Retinal pigment epithelial cell (primary cell): ENCODE measurements at regions not wholly inside any gene's neighbourhood (a gene's known extent, or its start where the extent isn't known, plus 50 kb on each side); places are given as distances from the start of the nearest gene placed in this dataset.

Source experiments
- DNase-seq: peaks from one replicate; pipeline ENCODE4 v3.0.0-alpha.2; 2010; ENCODE audit warnings: low read depth
- H3K4me3 ChIP-seq: 2 replicates; pipeline ENCODE4 v1.5.1; 2011; ENCODE audit warnings: mild to moderate bottlenecking, low read length, control low read depth, moderate library complexity
- TF ChIP-seq, protein P1 (sequence below): conservative IDR thresholded peaks from 2 replicates; pipeline ENCODE4 v1.5.1; 2011; ENCODE audit warnings: low read depth, low read length, control low read depth, inconsistent platforms

- H3K4me3 ChIP-seq, result no peak overlapping the region
- TF ChIP-seq, protein P1, sequence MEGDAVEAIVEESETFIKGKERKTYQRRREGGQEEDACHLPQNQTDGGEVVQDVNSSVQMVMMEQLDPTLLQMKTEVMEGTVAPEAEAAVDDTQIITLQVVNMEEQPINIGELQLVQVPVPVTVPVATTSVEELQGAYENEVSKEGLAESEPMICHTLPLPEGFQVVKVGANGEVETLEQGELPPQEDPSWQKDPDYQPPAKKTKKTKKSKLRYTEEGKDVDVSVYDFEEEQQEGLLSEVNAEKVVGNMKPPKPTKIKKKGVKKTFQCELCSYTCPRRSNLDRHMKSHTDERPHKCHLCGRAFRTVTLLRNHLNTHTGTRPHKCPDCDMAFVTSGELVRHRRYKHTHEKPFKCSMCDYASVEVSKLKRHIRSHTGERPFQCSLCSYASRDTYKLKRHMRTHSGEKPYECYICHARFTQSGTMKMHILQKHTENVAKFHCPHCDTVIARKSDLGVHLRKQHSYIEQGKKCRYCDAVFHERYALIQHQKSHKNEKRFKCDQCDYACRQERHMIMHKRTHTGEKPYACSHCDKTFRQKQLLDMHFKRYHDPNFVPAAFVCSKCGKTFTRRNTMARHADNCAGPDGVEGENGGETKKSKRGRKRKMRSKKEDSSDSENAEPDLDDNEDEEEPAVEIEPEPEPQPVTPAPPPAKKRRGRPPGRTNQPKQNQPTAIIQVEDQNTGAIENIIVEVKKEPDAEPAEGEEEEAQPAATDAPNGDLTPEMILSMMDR, result no peak
- DNase-seq, result no peak
These were observed 520.1 kb upstream of the NBEA start for GRCh38 chr13:34421858-34422475.

- DNase-seq, result no peak
- H3K4me3 ChIP-seq, result no peak overlapping the region
- TF ChIP-seq, protein P1, result no peak
These were observed 519.1 kb upstream of the NBEA start for GRCh38 chr13:34422956-34423355.

GRCh38 chr13:34425327-34425949, 516.6 kb upstream of the NBEA start:
- no peak overlapping the region for H3K4me3 ChIP-seq
- TF ChIP-seq, protein P1, result no peak
- no peak for DNase-seq

DNA sequence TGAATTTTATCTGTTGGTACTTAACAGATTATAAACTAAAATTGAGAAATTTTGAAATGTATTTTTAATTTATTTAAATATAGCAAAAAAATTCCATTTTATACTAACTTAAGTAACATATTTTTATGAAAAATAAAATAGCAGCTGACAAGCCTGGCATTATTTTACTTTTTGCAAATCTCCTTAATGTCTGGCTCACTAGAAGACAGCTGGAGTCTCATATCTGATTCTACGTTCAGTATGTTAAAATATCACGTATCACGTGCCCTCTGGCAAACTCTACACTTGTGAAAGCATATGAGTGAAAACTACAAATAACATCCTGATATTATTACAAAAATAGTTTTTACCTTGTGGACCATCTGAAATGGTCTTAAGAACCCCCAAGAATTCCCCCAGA, 513.2 kb upstream of the NBEA start:
- H3K4me3 ChIP-seq, result no peak overlapping the region
- DNase-seq, result no peak
- TF ChIP-seq, protein P1, result no peak

DNA sequence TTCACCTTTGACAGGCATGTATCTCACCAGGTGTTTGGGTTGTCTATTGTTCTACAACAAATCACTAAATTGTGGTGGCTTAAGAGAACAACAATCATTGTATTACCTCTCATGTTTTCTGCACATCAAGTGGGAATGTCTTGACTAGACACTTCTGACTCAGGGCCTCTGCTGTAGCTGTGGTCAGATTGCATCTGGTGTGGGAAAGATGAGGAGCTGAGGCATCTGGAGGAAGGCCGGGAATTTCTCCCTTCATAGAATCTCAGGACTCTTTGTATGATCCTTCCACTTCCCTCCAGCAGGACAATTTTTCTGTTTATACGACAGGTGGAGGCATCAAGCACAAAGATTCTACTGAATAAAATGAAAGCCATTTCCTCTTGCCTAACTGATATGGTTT, 511.8 kb upstream of the NBEA start:
- TF ChIP-seq, protein P1, result no peak
- DNase-seq, result no peak
- H3K4me3 ChIP-seq, result no peak overlapping the region

DNA sequence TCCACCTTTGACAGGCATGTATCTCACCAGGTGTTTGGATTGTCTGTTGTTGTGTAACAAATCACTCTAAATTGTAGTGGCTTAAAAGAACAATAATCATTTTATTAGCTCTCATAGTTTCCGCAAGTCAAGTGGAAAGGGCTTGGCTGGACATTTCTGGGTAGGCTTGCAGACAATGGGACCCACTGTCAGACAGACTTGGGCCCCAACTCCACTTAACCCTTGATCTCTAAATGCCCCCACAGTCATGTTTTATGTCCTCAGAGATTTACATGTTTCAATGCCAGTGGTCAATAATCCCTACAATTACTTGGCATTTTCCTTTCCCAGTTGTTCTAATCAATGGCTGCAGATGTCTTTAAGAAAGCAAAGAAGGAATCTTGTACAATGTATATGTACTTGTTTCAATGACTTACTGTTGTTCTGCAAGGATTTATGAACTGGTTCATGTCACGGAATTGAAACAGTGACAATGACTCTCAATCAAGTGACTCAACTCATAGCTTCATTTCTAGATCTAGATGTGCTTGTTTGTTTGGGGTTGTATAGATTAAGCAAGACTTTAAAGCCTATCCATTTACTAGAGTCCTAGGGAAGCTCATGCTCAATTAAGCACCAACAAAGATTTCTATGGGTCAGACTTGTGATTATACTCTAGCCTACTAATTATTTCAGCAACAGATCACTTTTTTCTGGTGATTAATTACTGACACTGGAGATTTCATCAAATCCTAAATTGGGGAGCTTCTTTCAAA, 510.1 kb upstream of the NBEA start:
- no peak for DNase-seq
- TF ChIP-seq, protein P1, result no peak
- H3K4me3 ChIP-seq, result no peak overlapping the region
